Adrenal gland (tissue), 9 donors: ENCODE measurements at regions not wholly inside any gene's neighbourhood (a gene's known extent, or its start where the extent isn't known, plus 50 kb on each side); places are given as distances from the start of the nearest gene placed in this dataset.

Experiments
- DNase-seq, 7 donors: peaks; one replicate each; pipeline ENCODE4 v3.0.0-alpha.2; 2019 to 2020
- H3K27ac ChIP-seq, 5 donors: fragments of 200-600 bp; sonication (generic) in 4 of 5; 1 replicate in 3 of 5; 2 replicates in 2 of 5; pipeline versions ENCODE4 v1.5.1 to v1.8.0; 2016 to 2020; ENCODE audit warnings: mild to moderate bottlenecking in 1 of 5
- H3K27me3 ChIP-seq: fragments of 200-600 bp; 2 replicates; pipeline ENCODE4 v1.8.0; 2021
- H3K36me3 ChIP-seq, 2 donors: fragments of 200-600 bp; replicated peaks in 1 of 2; 1 replicate in 1 of 2; 2 replicates in 1 of 2; pipeline versions ENCODE4 v1.5.1 to v1.8.0; 2018 to 2022
- H3K4me1 ChIP-seq, 2 donors: fragments of 200-600 bp; replicated peaks in 1 of 2; 1 replicate in 1 of 2; 2 replicates in 1 of 2; pipeline versions ENCODE4 v1.5.1 to v1.8.0; 2018 to 2021
- H3K4me3 ChIP-seq, 4 donors: fragments of 200-600 bp; sonication (generic) in 3 of 4; one replicate each; pipeline ENCODE4 v1.5.1; 2016 to 2018
- H3K9me3 ChIP-seq, 3 donors: fragments of 200-600 bp; sonication (generic) in 1 of 3; replicated peaks in 1 of 3; 1 replicate in 2 of 3; 2 replicates in 1 of 3; pipeline versions ENCODE4 v1.5.1 to v1.8.0; 2016 to 2021
- POLR2A ChIP-seq, 2 donors: fragments of 450-650 bp; IDR thresholded peaks; one replicate each; pipeline ENCODE4 v1.6.1; 2017; ENCODE audit warnings: antibody characterized with exemption in 2 of 2, mild to moderate bottlenecking in 2 of 2, moderate library complexity in 1 of 2
- WGBS, 4 donors: extraction: QIAGEN DNeasy Blood & Tissue Kit in 2 of 4; methylation state at CpG; one replicate each; pipeline versions ENCODE4 v1.1.5 to v1.1.7; 2013 to 2017; 5-methylcytosine and 5-hydroxymethylcytosine counted together
- intact Hi-C, 2 donors: fragments of 100-400 bp; cut with DNase I; formaldehyde crosslinking; loops; one replicate each; pipeline versions ENCODE4 v1.14.1 to v1.15.0; 2022 to 2023
- TF ChIP-seq, protein P1 (sequence below), 6 experiments: fragments of 450-650 bp in 4 of 6; fragments of 200-600 bp in 2 of 6; sonication (generic) in 1 of 6; IDR thresholded peaks; 1 replicate in 5 of 6; 2 replicates in 1 of 6; pipeline versions ENCODE4 v1.5.1 to v1.8.0; 2016 to 2021; ENCODE audit warnings: antibody characterized with exemption in 6 of 6, mild to moderate bottlenecking in 2 of 6, moderate library complexity in 1 of 6
- donor health status: healthy with polysubstance abuse.
- donor health status: Bipolar disorder and iron deficiency.
- donor health status: DM: yes; HTN: yes; CAD: no.
- donor health status: DM: no; HTN: no; CAD: no.
- donor health status: DM: no; HTN: no; CAD: no.

DNA sequence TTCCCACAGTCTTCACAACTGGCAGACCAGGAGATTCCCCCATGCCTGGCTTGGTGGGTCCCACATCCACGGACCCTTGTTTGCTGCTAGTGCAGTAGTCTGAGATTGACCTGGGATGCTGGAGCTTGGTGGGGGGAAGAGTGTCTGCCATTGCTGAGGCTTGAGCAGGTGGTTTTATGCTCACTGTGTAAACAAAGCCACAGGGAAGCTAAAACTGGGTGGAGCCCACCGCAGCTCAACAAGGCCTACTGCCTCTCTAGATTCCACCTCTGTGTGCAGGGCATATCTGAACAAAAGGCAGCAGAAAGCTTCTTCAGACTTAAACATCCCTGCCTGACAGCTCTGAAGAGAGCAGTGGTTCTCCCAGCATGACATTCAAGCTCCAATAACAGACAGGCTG is 177.3 kb upstream of the ETV3 start:
- Histone ChIP-seq H3K9me3 (no peaks in the 10 kb centered on the region), H3K27me3 (no peaks in the 10 kb centered on the region), H3K36me3 (no peaks in the 10 kb centered on the region), H3K27ac (no peak overlapping the region), H3K4me1 (no peaks in the 10 kb centered on the region), H3K4me3 (no peak overlapping the region)
- intact Hi-C loops: no loop called here
- WGBS, 4 donors: 73 to 100% (median 80%) methylated on average over 1 to 2 of the region's 2 CpGs
- DNase-seq: no peak
- TF ChIP-seq, protein P1, sequence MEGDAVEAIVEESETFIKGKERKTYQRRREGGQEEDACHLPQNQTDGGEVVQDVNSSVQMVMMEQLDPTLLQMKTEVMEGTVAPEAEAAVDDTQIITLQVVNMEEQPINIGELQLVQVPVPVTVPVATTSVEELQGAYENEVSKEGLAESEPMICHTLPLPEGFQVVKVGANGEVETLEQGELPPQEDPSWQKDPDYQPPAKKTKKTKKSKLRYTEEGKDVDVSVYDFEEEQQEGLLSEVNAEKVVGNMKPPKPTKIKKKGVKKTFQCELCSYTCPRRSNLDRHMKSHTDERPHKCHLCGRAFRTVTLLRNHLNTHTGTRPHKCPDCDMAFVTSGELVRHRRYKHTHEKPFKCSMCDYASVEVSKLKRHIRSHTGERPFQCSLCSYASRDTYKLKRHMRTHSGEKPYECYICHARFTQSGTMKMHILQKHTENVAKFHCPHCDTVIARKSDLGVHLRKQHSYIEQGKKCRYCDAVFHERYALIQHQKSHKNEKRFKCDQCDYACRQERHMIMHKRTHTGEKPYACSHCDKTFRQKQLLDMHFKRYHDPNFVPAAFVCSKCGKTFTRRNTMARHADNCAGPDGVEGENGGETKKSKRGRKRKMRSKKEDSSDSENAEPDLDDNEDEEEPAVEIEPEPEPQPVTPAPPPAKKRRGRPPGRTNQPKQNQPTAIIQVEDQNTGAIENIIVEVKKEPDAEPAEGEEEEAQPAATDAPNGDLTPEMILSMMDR (IDR thresholded peaks at IDR 0.05): no peak
- no peak for TF ChIP-seq POLR2A (IDR thresholded peaks at IDR 0.05)

DNA sequence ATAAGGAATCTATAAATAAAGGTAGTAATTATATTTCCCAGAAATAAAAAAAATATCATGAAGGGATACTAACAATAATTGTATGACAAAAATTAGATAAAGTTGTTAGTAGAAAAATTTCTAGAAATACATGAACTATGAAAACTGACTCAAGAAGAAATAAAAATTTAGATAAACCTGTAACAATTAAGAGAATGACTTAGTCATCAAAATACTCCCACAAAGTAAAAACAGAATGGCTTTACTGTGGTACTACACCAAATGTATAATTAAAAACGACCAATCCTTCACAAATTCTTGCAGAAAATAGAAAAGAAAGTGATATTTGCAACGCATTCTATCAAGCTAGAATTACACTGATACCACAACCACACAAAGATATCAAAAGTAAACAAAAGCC is 176.2 kb upstream of the ETV3 start:
- 46 to 54% (median 51%) methylated on average over 2 of the region's 2 CpGs for WGBS, 4 donors
- Histone ChIP-seq H3K36me3 (no peaks in the 10 kb centered on the region), H3K27ac (no peak overlapping the region), H3K9me3 (no peaks in the 10 kb centered on the region), H3K4me1 (no peaks in the 10 kb centered on the region), H3K27me3 (no peaks in the 10 kb centered on the region), H3K4me3 (no peak overlapping the region)
- no peak for DNase-seq
- intact Hi-C loops: no loop called here
- TF ChIP-seq, protein P1 (IDR thresholded peaks at IDR 0.05): no peak
- TF ChIP-seq POLR2A (IDR thresholded peaks at IDR 0.05): no peak

DNA sequence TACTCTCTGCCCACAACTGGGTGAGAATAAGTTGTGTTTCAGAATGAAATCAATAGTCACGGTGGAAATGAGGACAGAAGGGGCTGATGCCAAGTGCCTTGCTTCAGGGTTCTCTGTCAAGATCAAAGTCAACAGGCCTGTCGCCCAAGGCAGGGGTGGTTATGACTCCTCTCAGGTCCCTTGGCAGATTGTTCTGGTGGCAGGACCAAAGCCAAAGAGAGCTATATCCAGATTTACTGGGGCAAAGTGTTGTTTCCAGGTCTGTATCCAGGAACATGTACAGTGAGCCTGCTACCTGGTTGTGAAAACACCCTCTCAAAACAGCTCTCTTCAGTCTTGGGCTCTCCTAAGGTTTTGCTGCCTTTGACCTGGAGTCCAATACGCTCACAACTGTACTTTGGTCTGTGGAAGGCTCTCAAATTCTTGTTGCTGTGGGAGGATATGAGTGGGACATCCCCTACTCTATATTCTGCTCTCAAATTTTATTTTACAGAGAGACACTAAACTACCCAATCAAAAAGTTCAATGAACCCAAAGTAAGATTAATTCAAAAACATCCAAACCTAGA is 175.1 kb upstream of the ETV3 start:
- Histone ChIP-seq H3K27me3 (no peaks in the 10 kb centered on the region), H3K36me3 (no peaks in the 10 kb centered on the region), H3K4me1 (no peaks in the 10 kb centered on the region), H3K9me3 (no peaks in the 10 kb centered on the region), H3K27ac (no peak overlapping the region), H3K4me3 (no peak overlapping the region)
- intact Hi-C loops: no loop called here
- no peak for DNase-seq
- 66 to 78% (median 71%) methylated on average over 3 of the region's 3 CpGs for WGBS, 4 donors
- TF ChIP-seq, protein P1 (IDR thresholded peaks at IDR 0.05): no peak
- TF ChIP-seq POLR2A (IDR thresholded peaks at IDR 0.05): no peak

DNA sequence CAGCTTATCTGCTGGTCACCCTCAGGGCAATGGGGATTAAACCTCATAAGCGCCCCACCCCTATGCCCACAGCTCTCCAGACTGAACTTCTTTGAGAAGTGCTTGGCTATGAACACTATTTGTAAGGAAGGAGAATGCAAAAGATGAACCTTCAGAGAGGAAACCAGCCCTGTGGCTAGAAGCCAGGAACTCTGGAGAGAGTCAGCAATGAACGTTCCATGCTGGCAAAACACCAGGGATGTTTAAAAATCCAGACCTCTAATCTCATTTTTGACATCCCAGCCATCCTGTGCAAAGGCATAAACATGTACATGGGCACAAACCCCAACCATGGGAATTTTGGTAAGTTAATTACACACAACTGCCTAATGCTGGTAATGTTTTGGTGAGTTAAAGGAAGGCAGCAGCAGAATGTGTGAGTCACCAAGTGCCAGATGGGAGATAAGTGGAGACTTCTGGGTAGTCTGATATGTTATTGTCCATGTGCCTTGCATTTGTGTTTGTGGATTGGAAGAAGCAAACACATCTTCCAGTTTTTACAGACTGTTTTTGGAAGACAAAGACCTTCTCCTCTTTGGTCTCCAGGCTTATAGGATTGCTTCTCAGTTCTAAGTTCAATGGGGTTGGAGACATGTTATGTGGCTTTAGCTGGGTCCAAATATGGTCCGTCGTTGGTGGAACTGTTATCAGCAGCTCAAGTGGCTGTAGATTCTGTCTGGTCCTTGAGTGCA is 174.1 kb upstream of the ETV3 start:
- H3K27ac ChIP-seq: no peak overlapping the region
- WGBS, 4 donors: 47 to 65% (median 56%) methylated on average over 4 of the region's 4 CpGs
- H3K27me3 ChIP-seq: no peaks in the 10 kb centered on the region
- TF ChIP-seq, protein P1 (IDR thresholded peaks at IDR 0.05): no peak
- no peak for TF ChIP-seq POLR2A (IDR thresholded peaks at IDR 0.05)
- H3K36me3 ChIP-seq: no peaks in the 10 kb centered on the region
- intact Hi-C loops: no loop called here
- H3K4me1 ChIP-seq: no peaks in the 10 kb centered on the region
- H3K9me3 ChIP-seq: no peaks in the 10 kb centered on the region
- DNase-seq: no peak
- H3K4me3 ChIP-seq: no peak overlapping the region
